ENCODE measurements at regions not wholly inside any gene's neighbourhood (a gene's known extent, or its start where the extent isn't known, plus 50 kb on each side); places are given as distances from the start of the nearest gene placed in this dataset.

- TF ChIP-seq, protein P1, sequence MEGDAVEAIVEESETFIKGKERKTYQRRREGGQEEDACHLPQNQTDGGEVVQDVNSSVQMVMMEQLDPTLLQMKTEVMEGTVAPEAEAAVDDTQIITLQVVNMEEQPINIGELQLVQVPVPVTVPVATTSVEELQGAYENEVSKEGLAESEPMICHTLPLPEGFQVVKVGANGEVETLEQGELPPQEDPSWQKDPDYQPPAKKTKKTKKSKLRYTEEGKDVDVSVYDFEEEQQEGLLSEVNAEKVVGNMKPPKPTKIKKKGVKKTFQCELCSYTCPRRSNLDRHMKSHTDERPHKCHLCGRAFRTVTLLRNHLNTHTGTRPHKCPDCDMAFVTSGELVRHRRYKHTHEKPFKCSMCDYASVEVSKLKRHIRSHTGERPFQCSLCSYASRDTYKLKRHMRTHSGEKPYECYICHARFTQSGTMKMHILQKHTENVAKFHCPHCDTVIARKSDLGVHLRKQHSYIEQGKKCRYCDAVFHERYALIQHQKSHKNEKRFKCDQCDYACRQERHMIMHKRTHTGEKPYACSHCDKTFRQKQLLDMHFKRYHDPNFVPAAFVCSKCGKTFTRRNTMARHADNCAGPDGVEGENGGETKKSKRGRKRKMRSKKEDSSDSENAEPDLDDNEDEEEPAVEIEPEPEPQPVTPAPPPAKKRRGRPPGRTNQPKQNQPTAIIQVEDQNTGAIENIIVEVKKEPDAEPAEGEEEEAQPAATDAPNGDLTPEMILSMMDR (IDR thresholded peaks at IDR 0.05; ENCODE audit: low read length): no peak
- no peak for TF ChIP-seq EZH2 (IDR thresholded peaks at IDR 0.05; ENCODE audit: borderline replicate concordance, low read length)
Observed at GRCh38 chr1:72937905-72938304, 655.6 kb upstream of the NEGR1 start.

Data from OCI-LY1 (cell line).